ENCODE measurements at regions not wholly inside any gene's neighbourhood (a gene's known extent, or its start where the extent isn't known, plus 50 kb on each side); places are given as distances from the start of the nearest gene placed in this dataset.
"Not testable (repeated sequence)": the region's sequence is repeated elsewhere in the genome, so short reads cannot be mapped to it uniquely, and the experiment has no call there.

- no peak for DNase-seq (ENCODE audit: low read depth)
- no peak overlapping the region for H3K4me3 ChIP-seq (ENCODE audit: low read depth, low read length)
- TF ChIP-seq CTCF (conservative IDR thresholded peaks at IDR 0.05; ENCODE audit: low read depth, low read length) = no peak
These were observed 227.1 kb downstream of the RPLP1 start for GRCh38 chr15:69679623-69680228.

GRCh38 chr15:69684823-69685222, 232.2 kb downstream of the RPLP1 start:
- not testable (repeated sequence) for H3K4me3 ChIP-seq (ENCODE audit: low read depth, low read length); DNase-seq (ENCODE audit: low read depth)

- no peak for DNase-seq (ENCODE audit: low read depth)
- no peak for TF ChIP-seq CTCF (conservative IDR thresholded peaks at IDR 0.05; ENCODE audit: low read depth, low read length)
- H3K4me3 ChIP-seq (ENCODE audit: low read depth, low read length) = no peak overlapping the region
These were observed 233.2 kb downstream of the RPLP1 start for GRCh38 chr15:69685512-69686452.

GRCh38 chr15:69686626-69687025, 234.0 kb downstream of the RPLP1 start:
- H3K4me3 ChIP-seq (ENCODE audit: low read depth, low read length) = no peak overlapping the region
- no peak for TF ChIP-seq CTCF (conservative IDR thresholded peaks at IDR 0.05; ENCODE audit: low read depth, low read length)
- DNase-seq (ENCODE audit: low read depth) = no peak

GRCh38 chr15:69689133-69689532, 236.5 kb downstream of the RPLP1 start:
- no peak for DNase-seq (ENCODE audit: low read depth)
- no peak overlapping the region for H3K4me3 ChIP-seq (ENCODE audit: low read depth, low read length)
- no peak for TF ChIP-seq CTCF (conservative IDR thresholded peaks at IDR 0.05; ENCODE audit: low read depth, low read length)

GRCh38 chr15:69691307-69692015, 238.8 kb downstream of the RPLP1 start:
- TF ChIP-seq CTCF (conservative IDR thresholded peaks at IDR 0.05; ENCODE audit: low read depth, low read length) = no peak
- H3K4me3 ChIP-seq (ENCODE audit: low read depth, low read length) = no peak overlapping the region
- no peak for DNase-seq (ENCODE audit: low read depth)

- DNase-seq (ENCODE audit: low read depth) = no peak
- no peak overlapping the region for H3K4me3 ChIP-seq (ENCODE audit: low read depth, low read length)
- TF ChIP-seq CTCF (conservative IDR thresholded peaks at IDR 0.05; ENCODE audit: low read depth, low read length) = no peak
These were observed 239.7 kb downstream of the RPLP1 start for GRCh38 chr15:69692342-69692741.

Data from epithelial cell of proximal tubule (primary cell).